CD4-positive, alpha-beta T cell treated with Interferon alpha-2 for 1 hour (primary cell): ENCODE measurements at regions not wholly inside any gene's neighbourhood (a gene's known extent, or its start where the extent isn't known, plus 50 kb on each side); places are given as distances from the start of the nearest gene placed in this dataset.

Source experiments
- DNase-seq, 2 donors: peaks; one replicate each; pipeline ENCODE4 v3.0.0-alpha.2; 2020 to 2022

DNA sequence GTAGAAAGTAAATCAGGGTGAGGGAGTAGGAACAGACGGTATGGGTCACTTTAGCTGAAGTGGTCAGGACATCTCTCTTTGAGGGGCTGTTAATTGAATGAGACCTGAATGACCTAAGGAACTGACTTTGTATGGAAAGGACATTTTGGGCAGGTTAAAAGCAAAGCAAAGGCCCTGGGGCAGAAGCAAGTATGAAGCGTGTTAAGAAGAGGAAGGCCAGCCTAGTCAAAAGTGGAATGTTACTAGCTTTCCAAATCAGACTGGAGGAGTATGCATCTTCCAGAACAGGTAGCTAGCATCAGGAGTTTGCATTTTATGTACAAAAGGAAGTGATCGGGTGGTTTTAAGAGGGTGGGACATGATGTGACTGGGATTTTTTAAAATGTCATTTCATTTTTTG is 70.9 kb upstream of the PCGF5 start:
- no peak for DNase-seq

DNA sequence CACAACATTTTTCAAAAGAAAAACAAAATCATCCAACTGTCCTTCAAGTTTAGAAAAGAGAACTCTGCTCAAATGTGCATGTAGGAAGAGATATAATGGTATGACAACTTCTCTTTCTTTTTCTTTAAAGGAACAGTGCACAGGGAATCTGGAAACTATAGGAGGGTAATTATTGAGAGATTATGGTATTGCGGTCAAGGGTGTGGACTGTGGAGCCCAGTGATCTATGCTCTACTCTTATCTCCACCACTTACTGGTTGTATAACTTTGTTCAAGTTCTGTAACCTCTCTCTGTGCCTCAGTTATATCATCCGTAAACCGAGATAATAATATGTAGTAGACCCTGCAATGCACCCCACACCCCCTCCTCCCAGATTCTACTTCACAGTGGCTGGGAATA is 69.8 kb upstream of the PCGF5 start:
- DNase-seq, result no peak

DNA sequence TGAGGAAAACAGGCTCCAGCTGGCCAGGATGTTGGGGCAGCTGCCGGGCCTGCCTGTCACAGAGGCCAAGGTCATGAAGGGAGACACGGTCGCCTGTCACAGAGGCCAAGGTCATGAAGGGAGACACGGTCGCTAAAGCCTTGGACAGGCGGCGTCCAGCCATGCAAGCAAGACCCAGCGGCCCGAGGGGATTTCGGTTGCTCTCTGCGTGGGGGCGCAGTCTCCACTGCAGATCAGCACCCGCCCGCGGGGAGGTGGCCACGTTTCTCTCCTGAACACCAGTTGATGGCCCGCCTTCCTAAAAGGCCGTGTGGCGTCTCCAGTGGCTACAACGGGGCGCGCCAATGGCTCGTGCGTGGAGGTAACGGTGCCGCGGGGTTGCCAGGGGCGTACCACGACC is 67.0 kb upstream of the PCGF5 start:
- no peak for DNase-seq

DNA sequence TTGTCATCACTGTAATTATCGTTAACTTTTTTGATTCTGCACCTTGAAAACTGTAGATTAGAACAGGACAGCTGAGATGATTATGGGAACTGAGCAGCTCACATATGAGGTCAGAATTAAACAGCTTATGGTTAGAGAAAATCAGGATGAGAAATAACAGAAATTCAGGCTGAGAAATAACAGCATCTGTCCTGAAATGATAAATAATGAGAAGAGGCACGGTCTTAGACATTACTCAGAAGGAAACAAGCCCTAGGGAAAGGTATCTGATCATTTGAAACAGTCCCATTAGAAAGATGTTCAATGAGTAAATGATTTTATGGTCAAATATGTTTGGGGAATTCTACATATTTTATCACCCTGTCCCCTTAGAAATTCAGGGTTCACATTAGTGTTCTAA is 65.6 kb upstream of the PCGF5 start:
- no peak for DNase-seq

DNA sequence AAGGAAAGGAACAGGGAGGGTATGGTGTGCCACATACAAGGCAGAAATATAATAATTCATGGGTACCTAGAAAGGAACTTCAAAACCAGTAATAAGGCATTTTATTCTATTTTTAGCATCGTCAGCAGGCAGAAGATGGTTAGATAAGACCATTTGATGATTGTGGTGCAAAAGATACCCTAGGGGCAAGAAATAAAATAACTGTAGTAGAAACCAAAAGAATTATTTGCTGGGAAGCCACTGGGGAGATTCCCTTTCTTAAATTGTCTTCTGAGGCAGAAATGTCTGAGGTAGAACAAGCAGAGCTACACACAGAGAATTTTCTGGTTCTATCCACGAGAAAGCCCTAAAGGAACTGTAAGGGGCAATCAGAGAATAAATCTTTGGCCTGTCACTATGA is 64.3 kb upstream of the PCGF5 start:
- DNase-seq, result no peak

DNA sequence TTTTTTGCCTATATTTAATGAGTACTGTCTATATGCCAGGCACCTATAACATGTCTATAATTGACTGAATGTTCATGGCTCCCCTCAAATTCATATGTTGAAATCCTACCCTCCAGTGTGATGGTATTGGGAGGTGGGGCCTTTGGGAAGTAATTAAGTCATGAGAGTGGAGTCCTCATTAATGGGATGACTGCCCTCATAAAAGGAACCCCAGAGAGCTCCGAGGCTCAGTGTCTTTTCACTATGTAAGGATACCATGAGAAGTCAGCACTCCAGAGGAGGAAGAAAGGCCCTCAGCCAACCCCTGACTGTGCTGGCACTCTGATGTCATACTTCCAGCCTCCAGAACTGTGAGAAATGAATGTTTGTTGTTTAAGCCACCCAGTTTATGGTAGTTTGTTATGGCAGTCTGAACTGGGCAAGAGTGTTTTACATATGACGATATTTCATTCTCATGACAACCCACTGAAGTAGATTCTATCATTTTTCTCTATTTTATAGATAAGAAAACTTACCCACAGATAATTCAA is 61.1 kb upstream of the PCGF5 start:
- DNase-seq, result no peak

DNA sequence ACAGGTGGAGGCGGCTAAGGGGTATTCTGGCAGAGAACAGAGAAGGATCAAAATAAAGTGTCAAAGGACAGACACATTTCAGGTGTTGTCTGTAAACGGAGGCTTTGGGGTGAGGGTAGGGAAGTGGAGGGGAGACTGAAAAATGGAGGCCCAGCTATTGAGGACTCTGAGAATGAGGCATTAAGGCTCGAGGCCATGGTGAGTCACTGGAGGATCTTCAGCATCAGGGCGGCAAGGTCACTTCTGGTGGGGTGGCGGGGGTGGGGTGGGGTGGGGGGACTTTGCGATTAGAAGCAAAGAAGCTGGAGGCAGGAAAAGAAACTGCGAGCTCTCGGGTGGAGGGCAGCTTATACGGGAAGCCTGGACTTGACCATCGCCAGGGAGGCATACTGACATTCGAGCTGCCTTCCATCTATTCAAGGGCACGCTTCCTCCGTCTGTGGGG is 58.4 kb upstream of the PCGF5 start:
- DNase-seq, result peak; percentile 6 to 26

DNA sequence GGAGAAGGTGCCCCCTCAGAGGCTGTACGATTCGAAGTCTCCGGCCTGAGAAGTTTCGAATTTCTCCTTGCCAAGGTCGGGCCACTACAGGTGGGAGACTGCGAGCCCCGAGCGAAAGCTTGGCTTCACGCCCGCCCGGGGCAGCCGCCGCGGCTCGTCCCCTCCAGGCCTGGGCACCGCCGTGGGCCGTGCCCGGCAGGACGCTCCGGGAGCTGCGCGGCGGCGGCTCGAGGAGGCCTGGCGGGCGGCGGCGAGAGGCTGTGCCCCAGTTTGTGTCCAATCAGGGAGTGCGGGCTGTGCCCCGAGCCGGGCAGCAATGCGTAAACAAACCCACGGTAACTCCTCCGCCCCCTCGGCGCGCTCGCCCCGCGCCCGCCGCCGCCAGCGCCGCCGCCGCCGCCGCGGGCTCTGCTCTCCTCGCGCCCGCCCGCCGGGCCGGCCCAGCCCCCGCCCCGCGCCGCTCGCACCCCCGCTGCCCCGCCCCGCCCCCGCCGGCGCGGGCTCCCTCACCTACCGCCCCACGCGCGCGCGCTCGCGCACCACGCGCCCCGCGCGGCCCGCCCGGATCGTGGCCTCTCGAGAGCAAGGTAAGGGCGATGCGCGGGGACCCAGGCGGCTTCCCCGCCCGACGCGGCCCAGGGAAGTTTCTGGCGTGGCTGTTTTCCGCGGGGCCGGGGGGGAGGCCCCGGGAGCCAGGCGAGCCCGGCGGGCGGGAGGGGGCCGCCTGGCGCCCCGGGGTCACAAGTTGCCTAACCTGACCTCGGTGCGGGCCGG is 57.8 kb upstream of the PCGF5 start:
- peak; percentile 79 to 88 for DNase-seq

DNA sequence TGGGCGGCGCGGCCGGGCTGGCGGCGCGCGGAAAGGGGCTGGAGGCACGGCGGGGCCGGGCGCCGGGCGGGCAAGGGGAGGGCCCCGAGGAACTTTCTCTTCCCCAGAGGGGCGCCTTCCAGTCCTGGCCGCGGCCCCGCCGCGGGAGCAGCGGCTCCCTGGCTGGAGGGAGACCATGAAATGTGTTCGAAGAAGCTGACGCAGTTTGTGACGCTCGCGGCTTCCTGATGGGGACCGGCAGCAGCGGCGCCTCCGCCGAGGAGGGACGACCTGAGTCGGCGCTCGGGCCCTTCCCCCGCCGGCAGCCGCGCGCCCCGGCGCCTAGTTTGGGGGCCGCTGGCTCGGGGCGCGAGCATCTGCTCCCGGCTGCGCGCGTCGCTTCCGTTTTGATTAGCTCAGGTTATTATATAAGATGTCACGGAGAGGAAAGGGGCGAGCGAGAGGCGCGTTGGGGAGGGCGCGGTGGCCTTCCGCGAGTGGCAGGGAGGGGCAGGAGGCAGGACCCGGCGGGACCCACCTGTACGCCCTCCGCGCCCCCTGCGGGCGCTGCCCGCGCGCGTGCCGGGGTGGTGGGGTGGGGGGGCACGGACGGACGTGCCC is 57.1 kb upstream of the PCGF5 start:
- peak; percentile 85 to 90 for DNase-seq

DNA sequence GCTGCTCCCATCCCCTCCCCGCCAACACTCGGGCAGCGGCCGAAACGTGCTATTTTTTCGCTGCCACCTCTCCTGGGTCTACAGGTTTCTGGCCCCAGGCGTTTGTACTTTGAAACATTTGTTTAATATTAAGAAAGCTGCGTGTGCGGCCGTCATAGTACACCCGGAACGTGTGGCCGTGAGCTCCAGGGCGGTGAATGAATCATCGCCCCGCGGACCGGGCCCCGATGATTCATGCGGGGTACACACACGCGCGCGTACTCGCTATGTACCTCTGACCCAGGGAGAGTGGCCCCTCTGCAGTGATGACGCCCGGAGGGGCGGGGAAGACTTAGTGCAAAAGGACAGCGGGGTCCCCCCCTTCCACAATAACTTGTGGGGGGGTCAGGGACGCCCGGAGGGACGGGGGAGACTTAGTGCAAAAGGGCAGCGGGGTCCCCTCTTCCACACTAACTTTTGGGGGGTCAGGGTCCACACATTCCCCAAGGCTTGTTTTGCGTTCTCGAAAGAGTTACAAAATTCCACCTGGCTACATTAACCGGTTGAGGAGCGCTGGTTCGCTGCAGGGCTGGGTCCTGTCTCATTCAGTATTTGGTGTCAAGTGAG is 56.5 kb upstream of the PCGF5 start:
- DNase-seq, result peak; percentile 69 to 70

DNA sequence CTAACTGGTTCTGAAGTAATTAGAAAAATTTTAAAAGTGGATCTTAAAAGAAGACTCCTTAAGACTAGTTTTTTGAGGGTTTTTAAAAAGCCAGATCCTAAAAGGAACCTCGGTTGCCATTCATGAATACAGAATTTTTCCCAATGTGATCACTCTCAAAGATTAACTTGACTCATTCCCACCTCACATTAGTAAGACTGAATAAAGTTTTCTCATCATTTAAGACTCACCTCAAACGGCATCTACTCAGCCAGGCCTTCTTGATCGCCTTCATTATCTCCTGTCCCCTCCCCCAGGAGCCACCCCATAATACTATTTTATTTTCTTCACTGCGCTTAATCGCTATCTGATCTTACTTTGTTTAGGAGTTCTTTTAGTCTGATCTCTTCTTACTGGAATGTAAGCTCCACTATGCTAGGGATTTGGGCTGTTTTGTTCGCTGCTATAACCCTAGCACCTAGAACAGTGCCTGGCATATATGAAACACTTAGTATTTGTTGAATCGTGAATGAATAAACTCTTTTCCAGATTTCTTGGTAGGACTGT is 55.9 kb upstream of the PCGF5 start:
- peak in 1 of 2 donors; percentile 10 for DNase-seq

DNA sequence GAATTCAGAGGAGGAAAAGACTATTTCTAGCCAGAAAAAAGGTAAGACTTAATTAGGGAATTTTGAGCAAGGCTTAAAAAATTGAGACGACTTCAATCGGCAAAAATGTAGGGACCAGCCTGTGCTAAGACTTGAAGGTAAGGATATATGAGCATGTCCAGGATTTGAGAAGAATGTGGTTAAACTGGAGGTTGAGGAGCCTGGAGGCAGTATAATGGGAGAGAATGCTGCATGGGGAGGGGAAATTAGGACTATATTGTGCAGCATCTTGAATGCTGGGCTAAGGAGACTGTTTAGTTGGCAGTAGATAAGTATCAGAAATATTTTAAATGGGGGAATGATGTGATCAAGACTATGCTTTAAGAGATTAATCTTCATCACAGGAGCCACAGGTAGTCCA is 53.1 kb upstream of the PCGF5 start:
- no peak for DNase-seq

DNA sequence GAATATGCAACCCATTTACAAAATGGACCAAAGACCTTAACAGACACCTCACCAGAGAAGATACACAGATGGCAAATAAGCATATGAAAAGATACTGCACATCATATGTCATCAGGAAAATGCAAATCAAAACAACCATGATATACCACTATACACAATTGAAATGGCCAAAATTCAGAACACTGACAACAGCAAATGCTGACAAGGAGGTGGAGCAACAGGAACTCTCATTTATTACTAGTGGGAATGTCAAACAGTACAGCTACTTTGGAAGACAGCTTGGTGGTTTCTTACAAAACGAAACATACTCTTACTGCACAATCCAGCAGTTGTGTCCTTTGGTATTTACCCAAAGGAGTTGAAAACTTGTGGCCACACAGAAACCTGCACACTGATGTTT is 50.0 kb upstream of the PCGF5 start:
- DNase-seq, result no peak
